ENCODE measurements at regions not wholly inside any gene's neighbourhood (a gene's known extent, or its start where the extent isn't known, plus 50 kb on each side); places are given as distances from the start of the nearest gene placed in this dataset.
A peak's percentile ranks its signal among the peaks of the same experiment; 100 is the strongest.
"Not testable (repeated sequence)": the region's sequence is repeated elsewhere in the genome, so short reads cannot be mapped to it uniquely, and the experiment has no call there.

- Mint-ChIP-seq H3K36me3 (ENCODE audit: unreplicated experiment) (peaks cover 11% of the 10 kb centered on the region), H3K9me3 (ENCODE audit: unreplicated experiment) (peaks cover 33% of the 10 kb centered on the region), H3K27ac (ENCODE audit: unreplicated experiment) (no peak overlapping the region), H3K27me3 (ENCODE audit: unreplicated experiment) (peaks cover 17% of the 10 kb centered on the region), H3K4me3 (ENCODE audit: unreplicated experiment) (peak overlapping the region; percentile 25), H3K4me1 (ENCODE audit: low read depth, unreplicated experiment) (no peaks in the 10 kb centered on the region)
- no peak for TF ChIP-seq CTCF (IDR thresholded peaks at IDR 0.05; ENCODE audit: partially characterized antibody, unreplicated experiment)
- DNase-seq = no peak
These were observed 1932.2 kb upstream of the DEFB115 start for GRCh38 chr20:29325304-29325640.

GRCh38 chr20:29325781-29326180, 1931.7 kb upstream of the DEFB115 start:
- Mint-ChIP-seq H3K9me3 (ENCODE audit: unreplicated experiment) (peaks cover 36% of the 10 kb centered on the region), H3K36me3 (ENCODE audit: unreplicated experiment) (peaks cover 16% of the 10 kb centered on the region), H3K4me3 (ENCODE audit: unreplicated experiment) (peak overlapping the region; percentile 53), H3K27me3 (ENCODE audit: unreplicated experiment) (peaks cover 19% of the 10 kb centered on the region)
- H3K4me1 Mint-ChIP-seq (ENCODE audit: low read depth, unreplicated experiment); H3K27ac Mint-ChIP-seq (ENCODE audit: unreplicated experiment); DNase-seq: not testable (repeated sequence)

GRCh38 chr20:29326376-29327070, 1930.9 kb upstream of the DEFB115 start:
- peak overlapping the region; percentile 1 for H3K27ac Mint-ChIP-seq (ENCODE audit: unreplicated experiment)
- no peak for TF ChIP-seq CTCF (IDR thresholded peaks at IDR 0.05; ENCODE audit: partially characterized antibody, unreplicated experiment)
- H3K9me3 Mint-ChIP-seq (ENCODE audit: unreplicated experiment) = peaks cover 38% of the 10 kb centered on the region
- DNase-seq = no peak
- H3K4me1 Mint-ChIP-seq (ENCODE audit: low read depth, unreplicated experiment) = no peaks in the 10 kb centered on the region
- peaks cover 17% of the 10 kb centered on the region for H3K36me3 Mint-ChIP-seq (ENCODE audit: unreplicated experiment)
- H3K4me3 Mint-ChIP-seq (ENCODE audit: unreplicated experiment) = peak overlapping the region; percentile 65
- peaks cover 19% of the 10 kb centered on the region for H3K27me3 Mint-ChIP-seq (ENCODE audit: unreplicated experiment)

GRCh38 chr20:29327600-29328420, 1929.7 kb upstream of the DEFB115 start:
- Mint-ChIP-seq H3K36me3 (ENCODE audit: unreplicated experiment) (peaks cover 21% of the 10 kb centered on the region), H3K4me3 (ENCODE audit: unreplicated experiment) (peak overlapping the region; percentile 8), H3K27me3 (ENCODE audit: unreplicated experiment) (peaks cover 19% of the 10 kb centered on the region), H3K9me3 (ENCODE audit: unreplicated experiment) (peaks cover 43% of the 10 kb centered on the region)
- not testable (repeated sequence) for H3K4me1 Mint-ChIP-seq (ENCODE audit: low read depth, unreplicated experiment); H3K27ac Mint-ChIP-seq (ENCODE audit: unreplicated experiment)
- peak; percentile 75 for DNase-seq
- peak; percentile 49 for TF ChIP-seq CTCF (IDR thresholded peaks at IDR 0.05; ENCODE audit: partially characterized antibody, unreplicated experiment)

- DNase-seq; H3K4me1 Mint-ChIP-seq (ENCODE audit: low read depth, unreplicated experiment); H3K4me3 Mint-ChIP-seq (ENCODE audit: unreplicated experiment); H3K27ac Mint-ChIP-seq (ENCODE audit: unreplicated experiment): not testable (repeated sequence)
- peaks cover 18% of the 10 kb centered on the region for H3K27me3 Mint-ChIP-seq (ENCODE audit: unreplicated experiment)
- peaks cover 53% of the 10 kb centered on the region for H3K9me3 Mint-ChIP-seq (ENCODE audit: unreplicated experiment)
- peaks cover 21% of the 10 kb centered on the region for H3K36me3 Mint-ChIP-seq (ENCODE audit: unreplicated experiment)
These were observed 1926.9 kb upstream of the DEFB115 start for GRCh38 chr20:29330429-29331115.

All from glutamatergic neuron (in vitro differentiated cells).